ENCODE measurements at regions not wholly inside any gene's neighbourhood (a gene's known extent, or its start where the extent isn't known, plus 50 kb on each side); places are given as distances from the start of the nearest gene placed in this dataset.
"Not testable (repeated sequence)": the region's sequence is repeated elsewhere in the genome, so short reads cannot be mapped to it uniquely, and the experiment has no call there.

DNA sequence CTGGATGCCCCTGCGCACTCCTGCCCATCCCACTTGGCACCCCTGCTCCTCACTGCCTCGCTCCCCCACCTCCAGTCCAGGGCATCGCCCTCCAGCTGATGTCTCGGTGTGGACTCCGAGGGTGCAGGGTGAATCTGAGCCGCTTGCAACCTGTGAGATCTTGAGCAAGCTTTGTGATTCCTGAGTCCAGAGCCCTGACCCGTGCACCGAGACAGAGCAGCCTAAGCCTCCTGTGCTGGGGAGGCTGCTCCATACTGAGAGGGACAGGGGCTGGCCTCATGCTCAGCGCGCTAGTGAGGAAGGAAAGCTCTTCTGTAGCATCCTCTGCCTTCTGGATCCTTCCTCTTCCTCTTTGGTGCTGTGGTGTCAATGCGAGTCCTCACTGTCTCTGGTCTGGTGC is 116.0 kb downstream of the TEX29 start:
- 74 to 88% methylated on average over 11 of the region's 11 CpGs for WGBS, 2 donors
- no peak overlapping the region for H3K27ac ChIP-seq (ENCODE audit: low read depth in 1 of 2, low read length in 1 of 2)
- H3K9ac ChIP-seq (ENCODE audit: insufficient read depth in 1 of 2, low read length in 2 of 2): no peak overlapping the region
- no peak for ATAC-seq (ENCODE audit: insufficient read depth, low FRiP score)
- peaks cover 0 to 3% (median 0%) of the 10 kb centered on the region in 4 donors for H3K9me3 ChIP-seq (ENCODE audit: control insufficient read depth in 4 of 4, insufficient read depth in 3 of 4, low read length in 3 of 4)
- no peaks in the 10 kb centered on the region for H3K36me3 ChIP-seq (ENCODE audit: control insufficient read depth in 4 of 4, insufficient read depth in 4 of 4, low read length in 4 of 4)
- TF ChIP-seq, protein P1, sequence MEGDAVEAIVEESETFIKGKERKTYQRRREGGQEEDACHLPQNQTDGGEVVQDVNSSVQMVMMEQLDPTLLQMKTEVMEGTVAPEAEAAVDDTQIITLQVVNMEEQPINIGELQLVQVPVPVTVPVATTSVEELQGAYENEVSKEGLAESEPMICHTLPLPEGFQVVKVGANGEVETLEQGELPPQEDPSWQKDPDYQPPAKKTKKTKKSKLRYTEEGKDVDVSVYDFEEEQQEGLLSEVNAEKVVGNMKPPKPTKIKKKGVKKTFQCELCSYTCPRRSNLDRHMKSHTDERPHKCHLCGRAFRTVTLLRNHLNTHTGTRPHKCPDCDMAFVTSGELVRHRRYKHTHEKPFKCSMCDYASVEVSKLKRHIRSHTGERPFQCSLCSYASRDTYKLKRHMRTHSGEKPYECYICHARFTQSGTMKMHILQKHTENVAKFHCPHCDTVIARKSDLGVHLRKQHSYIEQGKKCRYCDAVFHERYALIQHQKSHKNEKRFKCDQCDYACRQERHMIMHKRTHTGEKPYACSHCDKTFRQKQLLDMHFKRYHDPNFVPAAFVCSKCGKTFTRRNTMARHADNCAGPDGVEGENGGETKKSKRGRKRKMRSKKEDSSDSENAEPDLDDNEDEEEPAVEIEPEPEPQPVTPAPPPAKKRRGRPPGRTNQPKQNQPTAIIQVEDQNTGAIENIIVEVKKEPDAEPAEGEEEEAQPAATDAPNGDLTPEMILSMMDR (IDR thresholded peaks at IDR 0.05; ENCODE audit: control extremely low read depth, extremely low read depth): no peak
- H3K4me1 ChIP-seq (ENCODE audit: control insufficient read depth in 5 of 5, insufficient read depth in 5 of 5, low read length in 5 of 5): no peaks in the 10 kb centered on the region
- no peak overlapping the region for H3K4me3 ChIP-seq
- no peak for DNase-seq
- peaks cover 0 to 9% (median 4%) of the 10 kb centered on the region in 3 donors for H3K27me3 ChIP-seq (ENCODE audit: control insufficient read depth in 3 of 3, insufficient read depth in 3 of 3, low read length in 2 of 3)

DNA sequence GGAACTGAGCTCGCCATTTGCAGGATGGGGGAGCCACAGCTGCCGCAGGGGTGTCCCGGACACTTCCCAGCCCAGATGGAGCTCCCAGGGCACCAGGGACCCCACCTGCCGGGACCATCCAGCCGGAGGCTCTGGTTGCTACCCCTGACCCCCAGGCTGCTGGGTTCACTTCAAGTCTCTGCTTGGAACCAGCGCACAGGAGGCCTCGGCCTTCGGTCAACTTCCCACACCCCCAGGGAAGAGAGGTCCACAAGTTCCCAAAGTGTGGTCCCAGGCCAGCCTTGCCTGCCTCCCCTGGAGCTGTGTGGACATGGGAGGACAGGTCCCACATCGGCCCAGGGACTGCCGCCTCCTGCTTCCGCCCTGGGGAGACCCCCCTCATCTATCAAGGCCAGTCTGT is 117.0 kb downstream of the TEX29 start:
- H3K27me3 ChIP-seq (ENCODE audit: control insufficient read depth in 3 of 3, insufficient read depth in 3 of 3, low read length in 2 of 3): peaks cover 0 to 6% (median 0%) of the 10 kb centered on the region in 3 donors
- no peaks in the 10 kb centered on the region for H3K4me1 ChIP-seq (ENCODE audit: control insufficient read depth in 5 of 5, insufficient read depth in 5 of 5, low read length in 5 of 5)
- TF ChIP-seq, protein P1 (IDR thresholded peaks at IDR 0.05; ENCODE audit: control extremely low read depth, extremely low read depth): no peak
- peaks cover 0 to 3% (median 0%) of the 10 kb centered on the region in 4 donors for H3K9me3 ChIP-seq (ENCODE audit: control insufficient read depth in 4 of 4, insufficient read depth in 3 of 4, low read length in 3 of 4)
- H3K36me3 ChIP-seq (ENCODE audit: control insufficient read depth in 4 of 4, insufficient read depth in 4 of 4, low read length in 4 of 4): no peaks in the 10 kb centered on the region
- DNase-seq (no peak), ATAC-seq (ENCODE audit: insufficient read depth, low FRiP score) (no peak)
- no peak overlapping the region for H3K27ac ChIP-seq (ENCODE audit: low read depth in 1 of 2, low read length in 1 of 2)
- H3K4me3 ChIP-seq: no peak overlapping the region
- no peak overlapping the region for H3K9ac ChIP-seq (ENCODE audit: insufficient read depth in 1 of 2, low read length in 2 of 2)
- WGBS, 2 donors: 84 to 90% methylated on average over 11 of the region's 11 CpGs

DNA sequence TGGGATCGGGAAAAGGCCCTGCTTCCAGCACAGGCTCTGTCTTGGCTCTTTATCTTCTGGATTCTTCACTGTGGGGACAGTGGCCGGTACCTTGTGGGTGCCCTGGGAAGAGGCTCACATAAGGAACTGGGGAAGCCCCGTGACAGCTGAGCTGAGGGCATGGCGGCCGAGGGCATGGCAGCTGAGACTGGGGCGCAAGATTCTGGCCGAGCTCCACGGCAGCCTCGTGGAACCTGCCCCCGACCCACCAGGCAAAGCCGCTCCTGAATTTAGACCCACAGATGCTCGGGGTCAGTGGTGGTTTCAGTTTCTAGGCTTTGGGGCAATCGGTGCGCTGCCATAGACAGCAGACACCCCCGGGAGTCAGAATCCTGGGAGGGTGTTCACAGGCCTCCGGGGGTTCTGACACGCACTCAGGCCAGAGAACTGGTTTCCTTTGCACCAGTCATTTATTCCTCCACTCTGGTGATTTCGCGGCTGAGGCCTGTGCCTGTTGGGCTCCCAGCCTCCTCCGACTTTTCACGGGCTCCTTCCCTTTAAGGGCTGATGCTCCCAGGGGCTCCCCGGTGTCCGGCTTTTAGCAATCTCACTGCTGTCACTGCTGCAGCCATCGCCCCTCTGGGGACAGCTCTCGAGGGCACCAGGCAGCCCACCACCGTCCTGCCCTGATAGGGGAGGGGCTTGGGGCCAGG is 117.6 kb downstream of the TEX29 start:
- 87 to 90% methylated on average over 22 to 26 of the region's 26 CpGs for WGBS, 2 donors
- ATAC-seq (ENCODE audit: insufficient read depth, low FRiP score): no peak
- Histone ChIP-seq H3K4me1 (ENCODE audit: control insufficient read depth in 5 of 5, insufficient read depth in 5 of 5, low read length in 5 of 5) (no peaks in the 10 kb centered on the region), H3K4me3 (no peak overlapping the region), H3K27ac (ENCODE audit: low read depth in 1 of 2, low read length in 1 of 2) (no peak overlapping the region), H3K27me3 (ENCODE audit: control insufficient read depth in 3 of 3, insufficient read depth in 3 of 3, low read length in 2 of 3) (peaks cover 0 to 3% (median 0%) of the 10 kb centered on the region in 3 donors), H3K36me3 (ENCODE audit: control insufficient read depth in 4 of 4, insufficient read depth in 4 of 4, low read length in 4 of 4) (no peaks in the 10 kb centered on the region), H3K9ac (ENCODE audit: insufficient read depth in 1 of 2, low read length in 2 of 2) (no peak overlapping the region), H3K9me3 (ENCODE audit: control insufficient read depth in 4 of 4, insufficient read depth in 3 of 4, low read length in 3 of 4) (peaks cover 0 to 3% (median 0%) of the 10 kb centered on the region in 4 donors)
- TF ChIP-seq, protein P1 (IDR thresholded peaks at IDR 0.05; ENCODE audit: control extremely low read depth, extremely low read depth): no peak
- DNase-seq: no peak

DNA sequence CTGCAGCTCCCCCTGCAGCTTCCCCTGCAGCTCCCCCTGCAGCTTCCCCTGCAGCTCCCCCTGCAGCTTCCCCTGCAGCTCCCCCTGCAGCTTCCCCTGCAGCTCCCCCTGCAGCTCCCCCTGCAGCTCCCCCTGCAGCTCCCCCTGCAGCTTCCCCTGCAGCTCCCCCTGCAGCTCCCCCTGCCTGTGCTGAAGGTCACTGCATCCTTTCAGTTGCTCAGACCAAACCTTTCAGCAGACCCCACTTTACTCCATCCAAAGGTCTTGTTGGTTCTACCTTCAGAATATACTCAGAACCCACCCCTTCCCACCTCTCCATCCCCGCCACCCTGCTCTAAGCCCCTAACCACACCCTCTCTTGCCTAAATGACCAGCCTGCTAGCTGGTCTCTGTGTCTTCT is 120.0 kb downstream of the TEX29 start:
- H3K4me1 ChIP-seq (ENCODE audit: control insufficient read depth in 5 of 5, insufficient read depth in 5 of 5, low read length in 5 of 5); H3K9ac ChIP-seq (ENCODE audit: insufficient read depth in 1 of 2, low read length in 2 of 2); ATAC-seq (ENCODE audit: insufficient read depth, low FRiP score); H3K27me3 ChIP-seq (ENCODE audit: control insufficient read depth in 3 of 3, insufficient read depth in 3 of 3, low read length in 2 of 3); H3K27ac ChIP-seq (ENCODE audit: low read depth in 1 of 2, low read length in 1 of 2); H3K36me3 ChIP-seq (ENCODE audit: control insufficient read depth in 4 of 4, insufficient read depth in 4 of 4, low read length in 4 of 4); DNase-seq; H3K4me3 ChIP-seq; H3K9me3 ChIP-seq (ENCODE audit: control insufficient read depth in 4 of 4, insufficient read depth in 3 of 4, low read length in 3 of 4): not testable (repeated sequence)
- 67 to 78% methylated on average over 1 of the region's 1 CpG for WGBS, 2 donors
